Urothelium cell line (cell line): ENCODE measurements at regions not wholly inside any gene's neighbourhood (a gene's known extent, or its start where the extent isn't known, plus 50 kb on each side); places are given as distances from the start of the nearest gene placed in this dataset.

Source experiments
- DNase-seq: peaks from one replicate; pipeline ENCODE4 v3.0.0; 2011; ENCODE audit warnings: low spot score, mixed read lengths
- FAIRE-seq: peaks from 2 replicates; lab custom pipeline; 2011; peaks lifted over from hg19 to GRCh38; lab: Jason Lieb, UNC

DNA sequence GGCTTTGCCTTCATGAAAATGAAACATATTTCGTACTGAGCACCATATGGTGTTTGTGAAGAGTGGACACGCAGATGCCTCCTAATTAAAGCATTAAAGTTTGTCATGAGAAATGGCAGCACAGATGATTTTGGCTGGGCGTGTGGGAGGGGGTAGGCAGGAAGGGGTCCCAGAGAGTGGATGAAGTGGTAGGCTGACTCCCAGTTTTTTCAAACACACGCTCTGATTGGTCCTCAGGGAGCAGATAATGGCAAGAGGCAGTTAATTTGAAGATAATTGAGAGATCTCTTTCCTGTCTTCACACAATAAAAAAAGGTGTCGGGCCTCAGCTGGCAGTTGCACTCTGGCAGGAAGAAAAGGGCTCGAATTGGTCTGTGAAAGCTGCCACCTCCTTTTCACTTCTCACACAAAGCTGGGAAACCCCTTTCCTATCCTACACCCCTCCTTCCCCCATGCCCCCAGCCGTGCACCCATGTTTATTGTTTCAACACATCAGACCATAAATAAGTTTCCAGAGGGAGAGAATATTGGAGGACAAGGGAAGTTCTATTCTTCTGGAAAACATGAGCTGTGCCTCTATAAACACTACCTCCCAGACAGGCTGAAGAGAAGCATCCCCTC is 429.6 kb downstream of the ARHGEF28 start:
- DNase-seq: no peak
- FAIRE-seq: no peak

DNA sequence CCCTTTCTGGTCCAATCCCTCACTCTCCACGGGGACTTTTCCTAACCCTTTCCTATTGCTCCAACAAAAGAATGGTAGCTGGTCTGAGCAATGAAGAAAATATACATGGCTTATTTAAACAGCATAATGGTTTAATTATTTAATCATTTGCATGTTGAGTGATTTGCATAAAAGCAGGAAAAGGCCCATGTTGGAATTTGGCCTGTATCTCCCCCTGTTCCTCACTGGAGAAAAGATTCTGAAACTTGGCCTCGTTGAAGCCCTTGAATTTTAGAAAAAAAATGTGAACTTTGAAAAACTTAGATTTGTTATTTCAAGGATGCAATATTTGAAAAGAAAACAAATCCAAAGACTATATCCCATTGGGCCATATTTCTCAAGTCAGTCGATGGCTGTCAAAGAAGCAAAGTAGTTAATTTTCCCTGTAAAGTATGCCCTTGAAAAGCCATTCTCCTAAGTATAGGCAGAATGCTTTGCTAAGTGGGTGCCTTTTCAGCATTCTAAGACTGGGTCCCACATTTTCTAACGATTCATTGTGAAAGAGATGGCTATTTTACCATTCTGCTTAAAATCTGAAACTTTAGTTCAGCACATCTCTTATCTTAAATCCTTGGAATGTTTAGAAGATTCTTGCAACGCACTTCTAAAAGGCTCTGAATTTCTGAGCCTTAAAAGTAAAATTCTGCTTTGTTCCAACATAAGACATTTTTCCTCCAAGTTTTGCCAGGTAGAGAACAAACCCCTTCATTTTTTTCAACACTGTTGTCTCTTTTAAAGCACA is 428.8 kb downstream of the ARHGEF28 start:
- DNase-seq: no peak
- no peak for FAIRE-seq

DNA sequence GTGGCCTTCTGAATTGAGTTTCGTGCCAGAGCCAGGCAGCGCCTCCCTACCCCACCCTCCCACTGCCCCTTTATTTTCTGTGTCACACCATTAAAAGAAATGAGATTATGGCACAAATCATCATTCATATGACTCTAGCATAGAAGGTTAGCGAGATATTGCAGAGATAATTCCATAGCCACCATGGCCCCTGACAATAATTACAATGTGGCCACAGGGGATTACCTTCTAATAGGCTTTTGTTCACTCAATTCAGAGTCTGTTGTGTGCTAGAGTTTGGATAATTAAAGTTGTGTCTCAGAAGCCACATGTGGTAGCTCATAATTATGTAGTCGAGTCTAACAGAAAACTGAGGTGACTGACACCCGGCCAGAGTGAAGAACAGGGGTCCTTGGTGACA is 428.1 kb downstream of the ARHGEF28 start:
- DNase-seq (no peak), FAIRE-seq (no peak)

DNA sequence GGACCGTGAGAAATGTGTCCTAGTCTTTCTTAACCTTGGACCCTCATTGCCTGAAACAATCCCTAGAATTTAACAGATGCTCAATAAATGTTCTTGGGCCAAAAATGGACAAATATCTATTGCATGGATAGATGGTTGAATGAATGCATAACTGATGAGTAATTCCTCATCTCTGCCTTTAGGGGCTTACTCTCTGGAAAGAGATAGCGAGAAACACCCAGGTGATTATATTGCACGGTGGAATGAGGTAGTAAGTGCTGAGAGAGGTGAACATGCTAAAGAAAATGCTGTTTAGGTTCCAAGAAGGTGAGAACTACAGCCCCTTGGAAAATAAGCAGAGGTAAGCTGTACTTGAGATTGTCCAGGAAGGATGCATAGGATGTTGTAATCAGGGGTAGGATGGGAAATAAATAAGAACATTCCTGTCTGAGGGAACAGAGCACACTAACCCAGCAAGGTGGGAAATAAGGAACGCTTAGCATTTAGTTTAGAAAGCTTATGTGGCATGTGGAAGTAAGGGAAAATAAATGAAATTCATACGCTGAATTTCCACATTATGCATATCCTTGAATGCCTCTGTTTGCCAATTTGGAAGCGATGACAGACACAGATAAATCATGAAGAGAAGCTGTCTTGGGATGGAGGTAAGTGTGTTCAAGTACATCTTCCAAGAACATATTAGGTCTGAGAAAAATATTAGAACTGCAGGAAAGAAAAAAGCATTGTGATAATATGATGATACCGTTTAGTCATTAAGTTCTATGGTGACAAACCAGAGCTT is 426.6 kb downstream of the ARHGEF28 start:
- DNase-seq (no peak), FAIRE-seq (no peak)

DNA sequence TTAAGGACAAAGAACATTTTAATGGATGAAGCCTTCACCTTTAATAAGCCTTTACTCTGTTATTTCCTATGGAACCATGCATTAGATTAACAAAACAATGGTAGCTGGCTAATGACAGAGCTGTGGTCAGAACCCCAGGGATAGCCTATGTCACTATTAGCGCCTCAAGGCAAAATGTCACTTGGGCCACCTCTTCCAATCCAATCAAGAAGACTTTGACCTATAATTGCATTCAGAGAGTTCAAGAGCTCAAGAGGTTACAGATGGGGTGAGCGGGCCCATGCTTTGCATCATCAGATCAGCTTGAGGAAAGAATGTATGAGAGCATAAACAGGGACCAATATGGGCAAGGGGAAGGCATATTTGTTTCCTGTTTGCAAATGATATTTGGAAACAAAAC is 425.1 kb downstream of the ARHGEF28 start:
- no peak for DNase-seq
- no peak for FAIRE-seq

DNA sequence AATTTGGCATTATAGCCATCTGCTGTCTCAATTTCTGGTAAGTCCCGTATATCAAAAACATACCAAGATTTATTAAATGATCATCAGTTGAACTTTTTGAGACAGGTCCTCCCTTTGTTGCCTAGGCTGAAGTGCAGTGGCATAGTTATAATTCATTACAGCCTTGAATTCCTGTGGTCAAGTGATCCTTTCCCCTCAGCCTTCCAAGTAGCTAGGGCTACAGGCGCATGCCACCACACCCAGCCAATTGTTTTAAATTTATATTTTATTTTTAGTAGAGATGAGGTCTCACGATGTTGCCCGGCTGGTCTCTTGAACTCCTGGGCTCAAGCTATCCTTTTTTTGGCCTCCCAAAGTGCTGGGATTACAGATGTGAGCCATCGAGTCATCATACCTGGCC is 418.9 kb downstream of the ARHGEF28 start:
- FAIRE-seq (no peak), DNase-seq (no peak)

DNA sequence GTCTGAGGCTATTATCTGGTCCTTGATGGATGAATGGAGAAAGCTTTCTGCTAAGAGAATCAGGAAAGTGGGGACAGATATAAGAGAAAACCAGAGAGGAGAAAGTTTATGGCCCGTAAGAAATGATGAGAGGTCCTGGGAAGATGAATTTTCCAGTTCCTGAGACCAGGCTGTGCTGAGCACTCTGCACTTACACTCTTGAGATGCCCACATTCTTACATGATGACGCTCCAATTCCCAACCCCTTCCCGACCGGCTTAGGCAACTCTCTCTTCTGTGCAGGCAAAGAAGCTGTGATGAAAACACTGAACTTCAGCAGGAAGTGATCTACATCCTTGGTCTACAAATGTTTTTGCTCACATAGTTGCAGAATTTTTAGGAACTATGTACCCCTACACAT is 417.0 kb downstream of the ARHGEF28 start:
- FAIRE-seq: no peak
- peak; percentile 76 for DNase-seq

DNA sequence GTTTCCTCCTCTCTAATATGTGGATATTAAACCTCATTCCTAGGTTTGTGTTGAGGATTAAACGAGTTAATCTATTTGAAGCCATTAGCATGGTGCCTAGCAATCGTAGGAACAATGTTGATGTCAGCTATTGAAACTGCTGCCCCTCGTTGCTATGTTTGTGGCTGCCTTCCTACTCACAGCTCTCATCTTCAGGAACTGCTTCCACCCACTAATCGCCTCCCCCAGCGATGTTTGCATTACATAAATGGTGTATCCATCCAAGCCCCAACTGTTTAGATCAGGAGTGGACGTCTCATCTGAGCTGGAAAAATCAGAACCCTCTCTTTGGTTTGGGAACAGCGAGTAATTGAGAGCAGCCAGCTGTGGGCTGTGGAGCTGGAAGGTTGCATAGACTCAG is 416.6 kb downstream of the ARHGEF28 start:
- DNase-seq (no peak), FAIRE-seq (no peak)

DNA sequence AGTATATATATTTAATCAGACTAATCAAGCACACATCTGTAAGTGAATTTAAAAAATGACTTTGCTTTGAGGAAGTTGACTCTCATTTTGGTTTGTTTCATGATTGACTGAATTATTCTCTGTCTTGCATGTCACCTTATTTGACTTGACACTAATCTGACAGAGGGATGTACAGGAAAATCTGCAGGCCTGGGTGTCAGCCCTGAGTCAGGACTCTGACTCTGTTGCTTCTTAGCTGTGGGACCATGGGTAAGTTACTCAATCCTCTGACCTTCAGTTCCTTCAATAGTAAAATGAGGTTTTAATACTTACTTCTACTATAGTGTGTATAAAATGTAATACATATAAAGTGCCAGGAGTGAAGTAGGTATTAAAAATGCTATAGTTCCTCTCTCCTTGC is 415.9 kb downstream of the ARHGEF28 start:
- DNase-seq (no peak), FAIRE-seq (no peak)

DNA sequence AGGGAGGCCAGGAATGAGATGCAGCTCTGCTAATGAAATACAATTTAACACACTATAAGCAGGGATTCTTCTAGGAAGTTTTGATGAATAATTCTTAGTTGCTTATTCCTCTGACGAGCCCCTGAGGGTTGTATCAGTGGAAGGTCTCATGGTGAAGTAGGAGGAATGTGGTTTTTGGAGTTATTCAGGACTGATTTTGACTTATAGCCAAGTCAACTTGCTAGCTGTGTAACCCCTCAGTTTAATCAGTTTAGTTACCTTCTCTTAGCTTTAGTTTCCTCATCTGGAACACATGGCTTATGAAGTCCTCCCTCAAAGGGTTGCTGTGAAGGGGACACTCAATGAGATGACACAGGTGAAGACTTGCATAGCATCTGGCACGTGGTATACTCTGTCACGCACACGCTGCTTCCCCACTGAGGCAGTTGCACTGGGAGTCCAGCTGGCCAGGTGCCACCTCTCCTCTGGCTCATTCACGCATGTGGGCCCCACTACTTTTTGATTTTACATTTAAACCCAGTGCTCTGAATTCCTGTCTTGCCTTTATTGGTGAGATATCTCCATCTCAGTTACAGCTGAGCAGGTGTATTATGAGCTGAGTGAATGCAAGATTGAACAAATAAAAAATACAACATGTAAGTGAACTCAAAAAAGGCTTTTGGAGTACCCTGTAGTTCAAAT is 415.0 kb downstream of the ARHGEF28 start:
- FAIRE-seq (no peak), DNase-seq (no peak)

DNA sequence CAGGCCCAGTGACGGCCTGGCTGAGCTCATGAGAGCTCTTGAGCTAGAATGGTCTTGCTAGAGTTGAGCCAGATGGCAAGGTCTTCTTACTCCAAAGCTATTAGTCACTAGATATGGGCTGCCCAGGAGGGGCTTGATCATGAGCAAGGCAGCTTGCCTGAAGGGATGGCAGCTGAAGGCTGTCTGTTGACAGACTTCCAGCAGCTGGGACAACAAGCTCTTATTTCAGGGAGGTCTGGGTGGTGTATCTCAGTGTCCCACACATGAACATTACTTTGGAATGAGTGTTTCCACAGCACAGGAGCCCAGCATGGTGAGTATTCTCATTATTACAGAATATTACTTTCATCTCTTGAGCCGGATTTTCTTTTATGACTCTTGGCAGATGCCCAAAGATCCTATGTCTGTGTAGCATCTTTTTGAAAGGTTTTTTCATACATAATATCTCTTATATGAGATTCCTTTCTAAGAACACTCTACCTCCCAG is 414.1 kb downstream of the ARHGEF28 start:
- DNase-seq: peak; percentile 57
- FAIRE-seq: no peak

DNA sequence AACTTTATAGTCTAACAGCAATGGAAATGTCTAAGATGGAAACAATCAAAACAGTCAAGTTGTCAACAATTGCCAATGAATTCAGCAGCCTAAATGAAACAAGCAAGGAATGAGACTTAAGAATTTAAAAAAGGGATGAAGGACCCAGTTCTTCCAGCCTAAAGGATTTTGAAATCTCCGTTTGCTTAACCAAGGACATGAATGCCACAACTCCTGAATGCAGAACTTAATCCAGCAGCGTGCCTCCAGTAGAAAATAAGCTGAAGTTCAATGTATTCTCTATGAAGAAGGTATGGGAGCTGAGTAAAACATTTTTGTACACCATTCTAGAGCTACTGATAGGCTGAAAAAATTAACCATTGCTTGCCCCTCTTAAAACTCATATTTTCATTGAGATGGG is 411.3 kb downstream of the ARHGEF28 start:
- FAIRE-seq (no peak), DNase-seq (no peak)

DNA sequence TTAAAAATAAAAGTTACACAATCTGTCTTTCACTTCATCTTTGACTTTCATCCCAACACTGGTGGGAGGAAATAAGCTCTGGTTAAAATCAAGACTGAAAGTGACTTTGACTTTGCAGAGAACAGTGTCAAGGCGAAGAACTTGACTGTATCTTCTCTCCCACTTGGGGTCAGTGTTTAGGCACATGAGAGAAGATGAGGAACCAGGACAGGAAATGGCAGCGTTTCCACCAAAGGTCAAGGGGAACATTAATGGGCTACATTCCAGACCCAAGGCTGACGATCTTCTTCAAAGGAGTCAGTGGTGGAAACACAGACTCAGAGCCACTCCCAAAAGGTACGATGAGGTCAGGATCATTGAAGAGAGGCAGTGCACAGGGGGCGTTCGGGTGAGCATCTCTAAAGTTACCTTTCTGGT is 409.5 kb downstream of the ARHGEF28 start:
- no peak for FAIRE-seq
- peak; percentile 59 for DNase-seq

DNA sequence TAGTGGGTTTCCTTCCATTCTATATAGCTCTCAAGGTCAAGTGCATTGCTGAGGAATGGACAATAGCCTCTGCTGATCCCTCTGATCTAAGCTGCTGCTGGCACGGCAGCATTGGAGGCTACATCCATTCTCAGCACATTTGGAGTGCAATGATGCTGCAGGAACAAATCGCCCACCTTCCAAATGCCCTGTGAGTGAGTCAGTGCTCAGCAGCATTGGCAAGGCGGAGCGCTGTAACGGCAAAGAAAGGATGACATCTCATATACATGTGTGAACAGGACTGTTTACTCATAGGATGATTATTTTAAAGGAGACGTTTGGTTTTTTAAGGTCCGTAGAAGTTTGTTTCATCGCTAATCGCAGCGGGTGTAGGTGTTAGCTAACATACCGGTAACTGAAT is 408.7 kb downstream of the ARHGEF28 start:
- FAIRE-seq: peak; percentile 90

DNA sequence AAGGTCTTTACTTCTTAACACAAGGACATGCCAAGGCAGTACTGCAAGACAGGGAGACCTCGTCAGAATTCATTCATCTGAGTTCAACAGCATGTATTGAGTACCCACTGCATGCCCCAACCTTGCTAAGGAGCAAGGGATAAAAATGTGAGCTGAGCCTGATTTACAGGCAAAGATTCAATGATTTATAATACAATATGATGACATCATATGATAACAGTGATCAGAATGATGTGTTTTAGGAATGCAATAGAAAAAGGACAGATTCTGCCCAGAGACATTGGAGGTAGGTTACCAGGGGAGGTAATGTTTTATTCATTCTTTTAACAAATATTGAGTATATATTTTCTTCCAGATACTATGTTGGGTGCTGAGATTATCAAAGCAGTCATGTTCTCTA is 406.6 kb downstream of the ARHGEF28 start:
- DNase-seq (no peak), FAIRE-seq (no peak)

More for the DNA sequence above, 408.7 kb downstream of the ARHGEF28 start:
- peak; percentile 82 for DNase-seq

DNA sequence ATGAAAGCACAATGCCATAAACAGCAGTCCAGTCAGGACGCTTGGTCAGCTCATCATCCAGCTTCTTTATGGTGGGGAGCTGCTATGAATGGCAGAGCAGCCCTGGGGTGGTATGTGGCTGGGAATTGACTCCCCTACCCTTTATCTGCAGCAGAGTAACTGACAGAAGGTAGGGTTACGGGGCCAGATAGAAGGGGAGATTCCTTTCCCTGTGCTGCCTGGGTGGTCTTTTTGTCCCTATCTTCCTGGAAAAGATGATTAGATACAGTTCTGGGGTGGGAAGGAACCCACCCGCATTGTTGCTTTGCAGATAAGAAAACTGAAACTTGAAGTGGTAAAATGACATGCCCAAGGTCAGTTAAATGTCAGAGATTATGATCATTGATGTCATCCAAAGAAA is 405.5 kb downstream of the ARHGEF28 start:
- DNase-seq (no peak), FAIRE-seq (no peak)

DNA sequence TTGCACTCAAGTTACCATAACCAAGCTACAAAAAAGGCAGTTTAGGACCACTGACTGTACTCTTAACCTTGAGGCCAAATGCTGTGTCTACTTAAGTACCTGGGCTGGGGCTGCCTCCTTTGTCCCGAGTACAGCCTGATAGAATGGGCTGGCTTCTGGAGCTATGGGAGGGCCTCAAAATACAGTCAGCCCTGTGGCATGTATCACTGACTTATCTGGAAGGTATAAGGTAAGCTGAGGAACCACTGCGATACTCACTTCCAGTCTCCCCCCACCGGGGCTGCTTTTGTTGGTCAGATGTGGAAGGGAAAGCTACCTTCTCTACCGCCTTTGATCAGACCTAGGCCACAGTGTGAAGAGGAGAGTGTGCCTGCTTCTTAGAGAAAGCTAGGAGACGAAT is 404.8 kb downstream of the ARHGEF28 start:
- FAIRE-seq (no peak), DNase-seq (no peak)

DNA sequence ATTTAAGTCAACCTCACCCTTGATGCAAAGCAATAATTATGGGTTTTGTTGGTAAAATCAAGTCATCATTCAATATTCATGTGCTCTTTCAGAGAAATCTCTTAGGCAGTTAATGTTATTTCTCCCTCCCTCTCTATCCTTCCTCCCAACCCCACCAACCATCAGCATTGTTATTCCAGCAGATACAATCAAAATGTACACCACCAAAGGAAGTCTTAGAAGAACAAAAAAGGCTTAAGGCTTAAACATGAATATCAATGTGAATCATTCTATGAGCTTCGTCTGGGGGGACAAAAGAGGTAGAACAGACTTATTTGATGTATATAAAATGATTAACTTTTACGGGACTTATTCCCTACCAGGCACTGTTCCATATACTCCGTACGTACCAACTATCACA is 404.4 kb downstream of the ARHGEF28 start:
- no peak for FAIRE-seq
- no peak for DNase-seq

DNA sequence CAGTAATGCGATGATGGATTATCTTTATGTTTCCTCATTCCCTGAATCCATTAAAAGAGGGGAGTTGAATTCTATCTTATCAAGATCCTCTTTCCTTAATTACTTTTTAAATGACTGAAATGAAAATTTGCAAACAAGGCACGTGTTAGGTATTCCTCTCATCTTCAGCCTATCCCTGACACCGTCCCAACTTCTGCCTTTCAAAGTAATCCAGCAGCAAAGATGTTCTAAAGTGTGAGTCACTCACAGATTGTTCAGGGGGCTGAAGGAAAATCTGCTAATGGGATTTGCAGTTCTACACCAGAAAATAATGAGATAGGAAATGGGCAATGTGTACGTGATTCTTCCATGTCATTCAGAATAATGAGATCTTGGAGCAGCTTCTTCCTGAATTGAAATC is 403.0 kb downstream of the ARHGEF28 start:
- DNase-seq (no peak), FAIRE-seq (no peak)

DNA sequence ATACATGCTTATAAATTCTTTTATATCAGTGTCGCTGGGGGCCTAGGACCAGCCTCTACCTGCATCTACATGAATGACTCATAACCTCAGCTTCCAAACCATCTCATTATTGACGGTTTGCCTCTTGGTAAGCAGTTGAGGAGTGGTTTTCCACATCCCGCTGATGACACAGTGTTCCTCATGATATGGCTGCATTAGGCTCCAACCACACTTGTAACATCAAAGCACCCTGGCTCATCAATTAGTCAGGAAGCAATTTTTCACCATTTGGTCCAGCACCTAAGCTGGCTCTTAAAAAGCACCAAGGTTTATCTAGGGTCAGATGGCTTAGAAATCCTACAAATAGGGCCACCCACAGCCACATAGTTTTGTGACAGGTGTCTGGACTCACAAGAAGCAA is 402.4 kb downstream of the ARHGEF28 start:
- DNase-seq (peak; percentile 68), FAIRE-seq (peak; percentile 88)

DNA sequence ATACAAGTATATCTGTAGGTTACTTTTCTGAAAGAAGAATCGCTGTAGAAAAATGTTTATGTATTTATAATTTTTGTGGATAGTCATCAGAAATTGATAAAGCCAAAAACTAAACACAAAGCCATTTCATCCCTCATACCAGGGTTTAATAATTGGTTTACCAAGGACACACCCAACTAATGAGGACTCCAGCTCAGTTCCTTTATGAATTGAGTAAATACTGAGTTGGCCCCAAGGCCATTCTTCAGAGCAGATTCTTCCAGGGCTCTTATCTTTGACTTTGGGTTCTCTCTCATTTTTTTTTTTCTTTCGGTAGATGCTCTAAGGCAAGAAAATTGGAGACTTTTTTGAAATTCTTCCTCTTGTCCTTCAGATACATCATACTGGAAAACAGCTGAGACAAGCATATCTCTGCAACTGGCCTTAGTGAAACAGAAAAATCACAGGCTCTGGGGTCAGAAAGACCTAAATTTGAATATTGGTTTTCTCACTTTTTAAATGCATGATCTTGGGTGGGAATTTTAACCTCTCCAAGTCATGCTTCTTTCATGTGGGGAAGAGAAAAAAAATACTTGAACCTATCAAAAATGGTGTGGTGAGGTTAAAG is 401.8 kb downstream of the ARHGEF28 start:
- DNase-seq: no peak
- no peak for FAIRE-seq
